ENCODE measurements at regions not wholly inside any gene's neighbourhood (a gene's known extent, or its start where the extent isn't known, plus 50 kb on each side); places are given as distances from the start of the nearest gene placed in this dataset.

DNA sequence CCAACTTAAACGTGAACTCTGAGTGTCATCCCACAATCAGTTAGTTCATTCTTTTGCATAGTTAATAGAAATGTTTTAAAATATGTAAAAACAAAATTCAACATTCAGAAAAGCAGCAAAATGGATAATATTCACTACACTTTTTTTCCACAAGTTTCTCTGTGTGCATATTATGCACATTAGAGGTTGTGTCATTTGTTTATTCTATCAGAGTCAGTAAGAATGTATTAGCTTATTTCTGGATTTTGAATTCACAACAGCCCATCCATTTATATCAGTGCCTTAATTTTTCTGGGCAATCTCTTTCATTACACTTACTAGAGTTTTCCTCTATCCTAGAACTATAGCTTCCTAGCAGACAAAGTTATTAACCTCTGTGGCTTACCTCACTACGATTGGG is 432.7 kb upstream of the SEMA3A start:
- H3K4me1 ChIP-seq (ENCODE audit: low read depth): no peaks in the 10 kb centered on the region
- DNase-seq (no peak), ATAC-seq (no peak)
- TF ChIP-seq, protein P1, sequence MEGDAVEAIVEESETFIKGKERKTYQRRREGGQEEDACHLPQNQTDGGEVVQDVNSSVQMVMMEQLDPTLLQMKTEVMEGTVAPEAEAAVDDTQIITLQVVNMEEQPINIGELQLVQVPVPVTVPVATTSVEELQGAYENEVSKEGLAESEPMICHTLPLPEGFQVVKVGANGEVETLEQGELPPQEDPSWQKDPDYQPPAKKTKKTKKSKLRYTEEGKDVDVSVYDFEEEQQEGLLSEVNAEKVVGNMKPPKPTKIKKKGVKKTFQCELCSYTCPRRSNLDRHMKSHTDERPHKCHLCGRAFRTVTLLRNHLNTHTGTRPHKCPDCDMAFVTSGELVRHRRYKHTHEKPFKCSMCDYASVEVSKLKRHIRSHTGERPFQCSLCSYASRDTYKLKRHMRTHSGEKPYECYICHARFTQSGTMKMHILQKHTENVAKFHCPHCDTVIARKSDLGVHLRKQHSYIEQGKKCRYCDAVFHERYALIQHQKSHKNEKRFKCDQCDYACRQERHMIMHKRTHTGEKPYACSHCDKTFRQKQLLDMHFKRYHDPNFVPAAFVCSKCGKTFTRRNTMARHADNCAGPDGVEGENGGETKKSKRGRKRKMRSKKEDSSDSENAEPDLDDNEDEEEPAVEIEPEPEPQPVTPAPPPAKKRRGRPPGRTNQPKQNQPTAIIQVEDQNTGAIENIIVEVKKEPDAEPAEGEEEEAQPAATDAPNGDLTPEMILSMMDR (IDR thresholded peaks at IDR 0.05): no peak
- intact Hi-C loops (cut with DNase I, micrococcal nuclease): no loop called here
- H3K9me3 ChIP-seq: no peaks in the 10 kb centered on the region
- H3K36me3 ChIP-seq (ENCODE audit: low read depth): no peaks in the 10 kb centered on the region
- no peak overlapping the region for H3K4me3 ChIP-seq

DNA sequence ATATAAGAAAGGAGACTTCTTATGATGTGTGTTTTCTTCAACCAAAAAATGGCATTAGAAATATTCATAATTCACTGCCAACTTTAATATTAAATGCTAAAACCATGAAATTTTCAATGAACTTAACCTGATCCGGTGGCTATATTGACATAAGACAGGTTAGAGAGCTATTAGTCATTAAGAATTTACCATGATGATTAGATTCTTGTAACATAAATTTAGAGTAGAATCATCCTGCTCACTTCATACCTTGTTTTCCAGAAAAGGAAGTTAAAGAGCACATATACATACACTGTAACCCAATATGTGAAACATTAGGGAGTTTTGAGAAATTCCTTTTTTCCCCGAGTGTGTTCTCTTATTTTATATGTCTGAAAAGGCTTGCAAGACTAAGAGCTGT is 430.3 kb upstream of the SEMA3A start:
- DNase-seq (no peak), ATAC-seq (no peak)
- H3K4me1 ChIP-seq (ENCODE audit: low read depth): no peaks in the 10 kb centered on the region
- intact Hi-C loops (cut with DNase I, micrococcal nuclease): no loop called here
- H3K36me3 ChIP-seq (ENCODE audit: low read depth): no peaks in the 10 kb centered on the region
- H3K4me3 ChIP-seq: no peak overlapping the region
- no peaks in the 10 kb centered on the region for H3K9me3 ChIP-seq
- TF ChIP-seq, protein P1 (IDR thresholded peaks at IDR 0.05): no peak

DNA sequence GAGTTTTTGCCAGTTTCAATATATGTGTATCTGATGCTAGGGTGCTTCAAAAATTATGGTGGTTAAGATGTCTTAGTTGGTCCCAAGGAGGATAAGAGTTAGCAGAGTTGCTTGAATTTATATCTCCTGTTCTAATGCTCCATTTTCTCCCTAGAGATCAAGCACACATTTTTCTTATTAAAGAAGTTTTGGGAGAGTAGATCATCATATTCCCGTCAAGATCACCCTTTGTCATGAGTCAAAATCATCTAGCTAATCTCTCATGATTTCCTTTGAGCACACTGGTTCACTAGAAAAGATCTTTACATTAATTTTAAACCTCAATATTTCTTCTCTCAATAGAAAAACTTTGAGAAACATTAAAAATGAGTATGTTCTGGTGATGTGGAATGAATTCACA is 429.9 kb upstream of the SEMA3A start:
- Histone ChIP-seq H3K4me1 (ENCODE audit: low read depth) (no peaks in the 10 kb centered on the region), H3K9me3 (no peaks in the 10 kb centered on the region), H3K36me3 (ENCODE audit: low read depth) (no peaks in the 10 kb centered on the region), H3K4me3 (no peak overlapping the region)
- intact Hi-C loops (cut with DNase I, micrococcal nuclease): no loop called here
- ATAC-seq (no peak), DNase-seq (no peak)
- TF ChIP-seq, protein P1 (IDR thresholded peaks at IDR 0.05): no peak

DNA sequence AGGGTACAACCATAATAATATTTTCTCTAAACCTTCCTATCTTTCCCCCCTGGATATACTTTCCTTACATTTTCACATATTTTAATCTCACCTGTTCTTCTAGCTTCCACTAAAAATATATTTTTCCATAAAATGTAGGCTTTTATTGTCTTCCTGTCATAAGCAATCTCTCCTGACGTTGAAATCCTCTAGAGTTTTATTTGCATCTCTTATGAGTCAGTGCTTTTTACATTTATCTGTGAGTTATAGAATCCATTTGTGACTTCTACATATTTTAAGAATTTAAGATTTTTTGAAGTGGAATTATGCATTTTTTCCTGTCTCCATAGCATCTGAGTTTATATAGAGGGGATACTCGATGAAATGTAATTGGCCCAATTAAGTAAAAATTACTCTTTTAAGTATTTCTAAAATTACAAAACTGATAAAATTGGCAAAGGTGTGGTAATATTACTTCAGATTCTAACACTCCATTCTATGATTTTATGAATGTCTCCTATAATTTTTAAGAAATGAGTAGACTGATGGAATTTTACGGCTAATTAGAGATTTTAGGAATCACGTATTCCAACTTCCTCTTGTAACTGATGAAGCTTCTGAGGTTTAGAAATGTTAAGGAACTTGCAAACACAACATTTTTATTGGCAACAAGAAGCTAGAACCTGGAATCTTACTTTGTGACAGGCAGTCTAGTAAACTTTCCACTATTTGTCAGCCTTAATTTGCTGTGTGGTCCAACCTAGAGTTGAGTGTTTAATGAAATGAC is 422.9 kb upstream of the SEMA3A start:
- H3K4me1 ChIP-seq (ENCODE audit: low read depth): no peaks in the 10 kb centered on the region
- H3K9me3 ChIP-seq: no peaks in the 10 kb centered on the region
- intact Hi-C loops (cut with DNase I, micrococcal nuclease): no loop called here
- DNase-seq: no peak
- ATAC-seq: no peak
- H3K4me3 ChIP-seq: no peak overlapping the region
- TF ChIP-seq, protein P1 (IDR thresholded peaks at IDR 0.05): no peak
- H3K36me3 ChIP-seq (ENCODE audit: low read depth): no peaks in the 10 kb centered on the region

DNA sequence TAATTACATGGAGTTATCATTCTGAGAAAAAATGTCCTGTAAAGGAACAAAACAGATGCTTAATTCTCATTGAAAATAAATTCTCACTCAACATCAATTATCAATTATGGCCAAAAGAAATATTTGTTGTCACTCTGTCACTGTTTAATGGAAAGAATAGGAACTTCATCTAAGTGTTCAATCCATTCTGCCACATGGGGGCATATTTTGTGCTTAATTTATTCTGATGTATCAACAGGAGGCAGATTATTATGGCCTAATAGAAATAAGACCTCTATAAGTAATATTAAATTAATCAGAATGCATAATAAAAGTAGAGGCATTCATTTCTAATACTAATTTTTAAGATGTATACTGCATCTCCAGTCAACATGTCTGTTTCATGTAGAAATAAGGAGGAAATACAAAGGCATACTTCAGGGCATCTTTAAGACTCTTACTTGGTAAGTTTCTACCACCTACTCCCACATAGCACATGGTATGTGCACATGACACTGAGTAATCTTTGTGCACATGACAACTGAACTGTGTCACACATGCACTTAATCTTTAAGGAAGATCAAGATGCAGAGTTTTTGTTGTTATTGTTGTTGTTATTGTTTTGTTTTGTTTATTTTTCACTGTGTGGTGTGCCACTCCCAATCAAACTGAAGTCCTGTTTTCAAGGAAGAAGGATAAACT is 420.4 kb upstream of the SEMA3A start:
- intact Hi-C loops (cut with DNase I, micrococcal nuclease): no loop called here
- no peaks in the 10 kb centered on the region for H3K9me3 ChIP-seq
- ATAC-seq: no peak
- TF ChIP-seq, protein P1 (IDR thresholded peaks at IDR 0.05): no peak
- no peaks in the 10 kb centered on the region for H3K4me1 ChIP-seq (ENCODE audit: low read depth)
- DNase-seq: no peak
- no peaks in the 10 kb centered on the region for H3K36me3 ChIP-seq (ENCODE audit: low read depth)
- no peak overlapping the region for H3K4me3 ChIP-seq

Data from mucosa of descending colon (tissue), 3 donors.